ENCODE measurements at regions not wholly inside any gene's neighbourhood (a gene's known extent, or its start where the extent isn't known, plus 50 kb on each side); places are given as distances from the start of the nearest gene placed in this dataset.
"Not testable (repeated sequence)": the region's sequence is repeated elsewhere in the genome, so short reads cannot be mapped to it uniquely, and the experiment has no call there.

- DNase-seq = no peak
These were observed 134.3 kb downstream of the TFCP2L1 start for GRCh38 chr2:121150713-121151112.

- no peak for DNase-seq
These were observed 133.5 kb downstream of the TFCP2L1 start for GRCh38 chr2:121151311-121152109.

GRCh38 chr2:121152861-121153260 lies 132.1 kb downstream of the TFCP2L1 start:
- DNase-seq = no peak

GRCh38 chr2:121153516-121153915 lies 131.5 kb downstream of the TFCP2L1 start:
- DNase-seq = no peak

GRCh38 chr2:121155502-121156056 lies 129.4 kb downstream of the TFCP2L1 start:
- DNase-seq = no peak

- DNase-seq = not testable (repeated sequence)
These were observed 127.5 kb downstream of the TFCP2L1 start for GRCh38 chr2:121157481-121157880.

GRCh38 chr2:121159291-121160071 lies 125.5 kb downstream of the TFCP2L1 start:
- no peak for DNase-seq

GRCh38 chr2:121160366-121160765 lies 124.6 kb downstream of the TFCP2L1 start:
- DNase-seq = no peak

- DNase-seq = no peak
These were observed 123.7 kb downstream of the TFCP2L1 start for GRCh38 chr2:121161272-121161671.

GRCh38 chr2:121162893-121163292 lies 122.1 kb downstream of the TFCP2L1 start:
- DNase-seq = no peak

- no peak for DNase-seq
These were observed 121.0 kb downstream of the TFCP2L1 start for GRCh38 chr2:121164042-121164441.

- DNase-seq = no peak
These were observed 119.9 kb downstream of the TFCP2L1 start for GRCh38 chr2:121165038-121165542.
